ENCODE measurements at regions not wholly inside any gene's neighbourhood (a gene's known extent, or its start where the extent isn't known, plus 50 kb on each side); places are given as distances from the start of the nearest gene placed in this dataset.

DNA sequence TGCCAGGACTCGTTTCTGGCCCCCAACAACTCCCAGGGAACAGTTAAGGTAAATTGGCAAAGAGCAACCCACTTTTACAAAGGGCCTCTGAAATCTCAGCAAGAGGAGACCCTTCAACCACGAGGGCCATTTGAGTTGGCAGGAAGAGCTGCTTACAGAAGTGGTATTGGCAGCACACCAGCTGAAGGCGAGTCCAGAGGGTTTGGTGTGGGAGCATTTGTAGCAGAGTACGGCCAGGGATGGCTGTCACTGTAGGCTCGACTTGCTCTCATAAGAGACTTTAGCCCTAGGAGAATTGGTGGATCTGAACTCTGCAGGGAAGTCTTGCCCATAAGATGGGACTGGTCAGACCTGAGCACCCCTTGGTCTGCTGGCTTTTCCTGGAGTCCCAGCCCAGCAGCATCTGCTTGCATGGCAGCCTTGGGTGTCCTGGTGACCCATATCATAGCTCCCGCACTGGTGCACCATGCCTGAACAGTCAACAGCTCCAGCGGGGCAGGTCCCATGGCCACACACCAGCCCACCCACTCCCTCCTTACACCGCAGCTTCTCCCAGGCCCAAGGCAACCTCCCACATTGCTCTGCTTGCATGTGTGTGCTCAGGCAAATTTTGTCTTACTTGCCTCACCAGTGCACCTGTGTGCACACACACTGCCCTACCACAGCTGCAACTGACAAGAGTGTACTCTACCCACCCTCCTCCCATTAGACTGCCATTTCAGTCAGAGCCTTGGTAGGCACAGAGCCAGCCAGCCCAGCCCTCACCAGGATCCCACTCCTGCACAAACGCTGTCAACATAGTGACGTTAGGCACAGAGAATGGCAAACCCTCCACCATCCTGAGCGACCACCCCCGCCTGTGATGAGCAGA lies 861.6 kb upstream of the DPPA4 start:
- Histone ChIP-seq H3K4me3 (ENCODE audit: low read length in 2 of 2) (no peak overlapping the region), H3K27ac (ENCODE audit: low read length) (no peak overlapping the region), H3K36me3 (ENCODE audit: control insufficient read depth in 2 of 2, insufficient read depth in 2 of 2, low read length in 2 of 2) (no peaks in the 10 kb centered on the region), H3K27me3 (ENCODE audit: control insufficient read depth in 1 of 2, insufficient read depth in 2 of 2, low read length in 2 of 2) (no peaks in the 10 kb centered on the region), H3K4me1 (ENCODE audit: control insufficient read depth, insufficient read depth, low read length) (no peaks in the 10 kb centered on the region), H3K9ac (ENCODE audit: low read length in 2 of 2) (no peak overlapping the region), H3K9me3 (ENCODE audit: control insufficient read depth in 2 of 2, low read length in 2 of 2) (peaks cover 0 to 3% of the 10 kb centered on the region in 2 donors)

- H3K9me3 ChIP-seq (ENCODE audit: control insufficient read depth in 2 of 2, low read length in 2 of 2), result peaks cover 0 to 3% of the 10 kb centered on the region in 2 donors
- H3K4me3 ChIP-seq (ENCODE audit: low read length in 2 of 2), result no peak overlapping the region
- no peak overlapping the region for H3K9ac ChIP-seq (ENCODE audit: low read length in 2 of 2)
- no peaks in the 10 kb centered on the region for H3K4me1 ChIP-seq (ENCODE audit: control insufficient read depth, insufficient read depth, low read length)
- H3K27me3 ChIP-seq (ENCODE audit: control insufficient read depth in 1 of 2, insufficient read depth in 2 of 2, low read length in 2 of 2), result no peaks in the 10 kb centered on the region
- H3K27ac ChIP-seq (ENCODE audit: low read length), result no peak overlapping the region
- no peaks in the 10 kb centered on the region for H3K36me3 ChIP-seq (ENCODE audit: control insufficient read depth in 2 of 2, insufficient read depth in 2 of 2, low read length in 2 of 2)
These were observed 862.2 kb upstream of the DPPA4 start for GRCh38 chr3:110199588-110199943.

DNA sequence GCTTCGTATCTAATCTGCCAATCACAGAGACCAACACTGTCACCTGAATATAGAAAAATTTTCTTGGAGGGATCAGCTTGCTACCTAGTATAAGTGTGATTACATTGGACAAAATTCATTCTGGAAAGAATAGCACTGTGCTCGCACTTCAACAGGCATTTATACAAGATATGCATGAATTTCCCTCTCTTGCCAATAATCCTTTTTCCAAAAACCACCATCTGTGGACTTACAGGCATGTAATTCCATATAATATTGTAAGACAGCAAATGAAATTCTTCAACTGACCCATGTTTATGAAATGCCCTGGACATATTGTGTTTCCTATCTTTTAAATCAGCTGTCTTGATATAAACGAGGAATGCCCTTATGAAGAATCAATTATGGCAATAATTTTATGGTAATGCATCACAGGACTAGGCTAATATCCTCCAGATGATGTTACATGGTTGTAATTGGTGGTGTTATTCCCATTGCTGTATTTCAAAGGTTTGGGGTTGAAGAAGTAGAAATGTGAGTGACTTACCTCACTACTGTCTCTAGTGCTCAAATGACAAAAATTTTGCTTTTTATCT lies 861.4 kb upstream of the NECTIN3 start:
- H3K9ac ChIP-seq (ENCODE audit: low read length in 2 of 2), result no peak overlapping the region
- no peaks in the 10 kb centered on the region for H3K9me3 ChIP-seq (ENCODE audit: control insufficient read depth in 2 of 2, low read length in 2 of 2)
- no peaks in the 10 kb centered on the region for H3K36me3 ChIP-seq (ENCODE audit: control insufficient read depth in 2 of 2, insufficient read depth in 2 of 2, low read length in 2 of 2)
- H3K27ac ChIP-seq (ENCODE audit: low read length), result no peak overlapping the region
- no peak overlapping the region for H3K4me3 ChIP-seq (ENCODE audit: low read length in 2 of 2)
- no peaks in the 10 kb centered on the region for H3K4me1 ChIP-seq (ENCODE audit: control insufficient read depth, insufficient read depth, low read length)
- H3K27me3 ChIP-seq (ENCODE audit: control insufficient read depth in 1 of 2, insufficient read depth in 2 of 2, low read length in 2 of 2), result no peaks in the 10 kb centered on the region

DNA sequence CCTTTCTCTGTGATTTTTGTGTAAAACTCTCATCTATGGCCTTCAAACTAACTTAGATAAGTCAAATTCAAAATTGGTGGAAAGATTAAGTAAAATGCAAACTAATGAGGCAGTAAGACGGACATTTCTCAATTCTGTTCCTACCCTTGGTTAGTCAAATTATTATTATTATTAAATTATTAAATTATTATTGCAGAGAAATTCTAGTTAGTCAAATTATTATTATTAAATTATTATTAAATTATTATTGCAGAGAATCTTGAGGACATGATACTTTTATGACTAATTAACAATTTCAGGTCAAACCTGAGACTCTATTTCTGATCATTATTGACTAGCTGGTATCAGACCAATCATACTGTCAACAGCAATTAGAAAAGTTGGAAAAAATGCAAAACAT lies 845.0 kb upstream of the NECTIN3 start:
- H3K4me3 ChIP-seq (ENCODE audit: low read length in 2 of 2), result no peak overlapping the region
- no peaks in the 10 kb centered on the region for H3K4me1 ChIP-seq (ENCODE audit: control insufficient read depth, insufficient read depth, low read length)
- no peak overlapping the region for H3K9ac ChIP-seq (ENCODE audit: low read length in 2 of 2)
- no peak overlapping the region for H3K27ac ChIP-seq (ENCODE audit: low read length)
- H3K36me3 ChIP-seq (ENCODE audit: control insufficient read depth in 2 of 2, insufficient read depth in 2 of 2, low read length in 2 of 2), result no peaks in the 10 kb centered on the region
- H3K9me3 ChIP-seq (ENCODE audit: control insufficient read depth in 2 of 2, low read length in 2 of 2), result no peaks in the 10 kb centered on the region
- no peaks in the 10 kb centered on the region for H3K27me3 ChIP-seq (ENCODE audit: control insufficient read depth in 1 of 2, insufficient read depth in 2 of 2, low read length in 2 of 2)

DNA sequence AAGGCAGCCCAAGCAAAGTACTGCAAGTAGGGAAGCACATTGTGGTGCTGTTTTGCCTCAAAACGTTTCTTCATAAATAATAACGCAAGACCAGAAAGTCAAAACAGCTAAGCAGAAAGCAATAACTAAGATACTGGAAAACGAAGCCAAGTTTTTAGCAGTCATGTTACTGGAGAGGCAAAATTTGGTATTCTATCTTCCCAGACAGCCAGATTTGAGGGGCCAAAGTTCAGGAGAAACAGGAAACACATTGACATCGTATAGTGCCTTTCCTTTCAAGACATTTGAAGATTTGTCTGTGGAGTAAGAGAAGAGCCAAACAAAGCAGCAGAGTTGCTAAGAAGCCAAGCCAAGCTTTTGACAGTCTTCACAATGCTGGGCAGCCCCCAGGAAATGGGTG lies 843.6 kb upstream of the NECTIN3 start:
- no peaks in the 10 kb centered on the region for H3K4me1 ChIP-seq (ENCODE audit: control insufficient read depth, insufficient read depth, low read length)
- H3K9me3 ChIP-seq (ENCODE audit: control insufficient read depth in 2 of 2, low read length in 2 of 2), result no peaks in the 10 kb centered on the region
- no peaks in the 10 kb centered on the region for H3K36me3 ChIP-seq (ENCODE audit: control insufficient read depth in 2 of 2, insufficient read depth in 2 of 2, low read length in 2 of 2)
- H3K27me3 ChIP-seq (ENCODE audit: control insufficient read depth in 1 of 2, insufficient read depth in 2 of 2, low read length in 2 of 2), result no peaks in the 10 kb centered on the region
- H3K27ac ChIP-seq (ENCODE audit: low read length), result no peak overlapping the region
- no peak overlapping the region for H3K4me3 ChIP-seq (ENCODE audit: low read length in 2 of 2)
- no peak overlapping the region for H3K9ac ChIP-seq (ENCODE audit: low read length in 2 of 2)

GRCh38 chr3:110234831-110235230 lies 836.8 kb upstream of the NECTIN3 start:
- H3K4me3 ChIP-seq (ENCODE audit: low read length in 2 of 2), result no peak overlapping the region

DNA sequence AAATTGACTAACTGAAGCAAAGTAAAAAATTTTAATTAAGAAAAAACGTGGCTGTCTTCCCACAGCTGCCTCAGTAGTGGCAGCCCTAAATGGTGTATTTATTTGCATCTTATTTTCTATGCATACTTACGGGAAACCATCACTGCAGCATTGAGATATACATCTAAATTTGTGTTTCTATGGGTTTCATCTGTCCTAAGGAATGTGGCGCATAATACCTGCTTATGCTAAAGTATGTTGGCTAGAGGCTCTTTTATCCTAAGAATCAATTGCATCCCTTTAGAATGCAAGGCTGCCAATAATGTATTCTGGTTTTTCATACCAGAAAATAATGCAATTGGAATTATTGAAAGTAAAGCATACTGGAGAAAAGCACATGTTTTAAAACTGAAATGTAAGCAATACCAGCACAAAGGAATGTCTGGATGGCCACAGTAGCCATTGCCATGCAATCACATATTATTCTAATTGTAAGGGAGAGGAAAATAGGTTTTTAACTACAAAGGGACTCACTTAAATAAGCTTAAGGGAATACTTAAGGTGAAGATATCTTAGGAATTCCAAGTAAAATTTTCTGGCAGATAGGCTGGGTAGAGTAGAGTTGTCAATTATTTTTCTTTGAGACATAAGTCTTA lies 834.5 kb upstream of the NECTIN3 start:
- Histone ChIP-seq H3K4me1 (ENCODE audit: control insufficient read depth, insufficient read depth, low read length) (no peaks in the 10 kb centered on the region), H3K4me3 (ENCODE audit: low read length in 2 of 2) (no peak overlapping the region), H3K27ac (ENCODE audit: low read length) (no peak overlapping the region), H3K9me3 (ENCODE audit: control insufficient read depth in 2 of 2, low read length in 2 of 2) (no peaks in the 10 kb centered on the region), H3K27me3 (ENCODE audit: control insufficient read depth in 1 of 2, insufficient read depth in 2 of 2, low read length in 2 of 2) (no peaks in the 10 kb centered on the region), H3K36me3 (ENCODE audit: control insufficient read depth in 2 of 2, insufficient read depth in 2 of 2, low read length in 2 of 2) (no peaks in the 10 kb centered on the region), H3K9ac (ENCODE audit: low read length in 2 of 2) (no peak overlapping the region)

More at GRCh38 chr3:110234831-110235230, 836.8 kb upstream of the NECTIN3 start:
- Histone ChIP-seq H3K4me1 (ENCODE audit: control insufficient read depth, insufficient read depth, low read length) (no peaks in the 10 kb centered on the region), H3K27ac (ENCODE audit: low read length) (no peak overlapping the region), H3K27me3 (ENCODE audit: control insufficient read depth in 1 of 2, insufficient read depth in 2 of 2, low read length in 2 of 2) (no peaks in the 10 kb centered on the region), H3K9ac (ENCODE audit: low read length in 2 of 2) (no peak overlapping the region), H3K36me3 (ENCODE audit: control insufficient read depth in 2 of 2, insufficient read depth in 2 of 2, low read length in 2 of 2) (no peaks in the 10 kb centered on the region), H3K9me3 (ENCODE audit: control insufficient read depth in 2 of 2, low read length in 2 of 2) (no peaks in the 10 kb centered on the region)

DNA sequence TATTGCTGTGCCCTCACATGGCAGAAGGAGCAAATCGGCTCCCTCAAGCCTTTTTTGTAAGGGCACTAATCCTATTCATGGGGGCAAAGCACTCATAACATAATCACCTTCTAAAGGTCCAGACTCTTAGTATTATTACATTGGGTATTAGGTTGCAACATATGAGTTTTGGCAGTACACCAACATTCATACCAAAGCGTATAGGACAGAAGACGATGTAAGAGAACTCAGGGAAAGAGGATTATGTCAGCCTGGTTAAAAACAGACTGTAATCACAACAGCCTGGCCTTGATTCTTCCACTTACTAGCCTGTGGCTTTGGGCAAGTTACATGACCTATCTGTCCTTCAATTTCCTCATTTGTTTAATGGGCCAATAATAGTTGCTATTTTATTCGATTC lies 828.5 kb upstream of the NECTIN3 start:
- H3K9ac ChIP-seq (ENCODE audit: low read length in 2 of 2), result no peak overlapping the region
- H3K4me1 ChIP-seq (ENCODE audit: control insufficient read depth, insufficient read depth, low read length), result no peaks in the 10 kb centered on the region
- H3K27ac ChIP-seq (ENCODE audit: low read length), result no peak overlapping the region
- no peaks in the 10 kb centered on the region for H3K9me3 ChIP-seq (ENCODE audit: control insufficient read depth in 2 of 2, low read length in 2 of 2)
- no peaks in the 10 kb centered on the region for H3K36me3 ChIP-seq (ENCODE audit: control insufficient read depth in 2 of 2, insufficient read depth in 2 of 2, low read length in 2 of 2)
- no peaks in the 10 kb centered on the region for H3K27me3 ChIP-seq (ENCODE audit: control insufficient read depth in 1 of 2, insufficient read depth in 2 of 2, low read length in 2 of 2)
- H3K4me3 ChIP-seq (ENCODE audit: low read length in 2 of 2), result no peak overlapping the region

DNA sequence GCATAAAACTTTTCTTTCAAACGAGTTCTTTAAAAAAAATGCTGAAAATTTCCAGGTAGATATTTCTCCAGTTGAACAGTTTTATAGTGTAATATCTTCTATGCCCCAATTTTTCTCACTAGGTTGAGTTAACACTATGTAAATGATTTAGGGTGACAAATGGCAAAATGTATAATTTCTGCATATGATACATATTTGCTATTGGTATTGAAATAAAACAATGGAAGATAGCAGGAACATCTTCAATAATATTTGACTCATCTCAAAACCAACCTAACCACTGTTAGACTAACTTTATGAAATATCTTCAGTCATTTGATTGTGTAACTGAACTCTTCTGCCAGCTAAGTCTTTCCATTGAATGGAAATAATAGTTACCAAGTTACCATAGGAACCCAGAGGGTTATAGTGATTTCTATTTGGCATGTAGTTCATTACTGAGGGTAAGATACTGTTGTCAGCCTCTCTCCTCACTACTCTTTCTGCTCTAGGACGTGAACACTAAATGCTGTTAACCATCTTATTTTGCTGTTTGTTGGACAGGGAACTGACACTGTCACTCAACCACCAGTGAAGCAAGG lies 824.7 kb upstream of the NECTIN3 start:
- Histone ChIP-seq H3K9me3 (ENCODE audit: control insufficient read depth in 2 of 2, low read length in 2 of 2) (no peaks in the 10 kb centered on the region), H3K27me3 (ENCODE audit: control insufficient read depth in 1 of 2, insufficient read depth in 2 of 2, low read length in 2 of 2) (no peaks in the 10 kb centered on the region), H3K36me3 (ENCODE audit: control insufficient read depth in 2 of 2, insufficient read depth in 2 of 2, low read length in 2 of 2) (no peaks in the 10 kb centered on the region), H3K9ac (ENCODE audit: low read length in 2 of 2) (no peak overlapping the region), H3K4me1 (ENCODE audit: control insufficient read depth, insufficient read depth, low read length) (no peaks in the 10 kb centered on the region), H3K4me3 (ENCODE audit: low read length in 2 of 2) (no peak overlapping the region), H3K27ac (ENCODE audit: low read length) (no peak overlapping the region)

DNA sequence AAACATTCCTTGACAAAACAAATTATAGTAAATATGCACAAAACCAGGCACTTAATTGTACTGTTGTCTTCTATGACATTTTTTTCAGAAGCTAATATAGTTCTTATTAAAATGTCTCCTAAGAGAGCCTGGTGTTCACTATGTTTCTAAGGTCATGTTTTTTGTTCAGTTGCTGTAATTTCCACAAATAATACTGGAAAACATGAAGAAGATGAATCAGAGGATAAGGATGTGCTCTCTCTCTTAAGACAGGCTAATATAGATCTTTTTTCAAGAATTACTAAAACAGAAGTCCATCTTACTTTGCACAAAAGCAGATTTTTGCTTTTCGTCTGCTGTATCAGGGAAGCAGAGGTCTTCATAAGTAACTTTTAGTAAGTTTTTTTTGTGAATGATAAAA lies 823.0 kb upstream of the NECTIN3 start:
- H3K27me3 ChIP-seq (ENCODE audit: control insufficient read depth in 1 of 2, insufficient read depth in 2 of 2, low read length in 2 of 2), result no peaks in the 10 kb centered on the region
- H3K36me3 ChIP-seq (ENCODE audit: control insufficient read depth in 2 of 2, insufficient read depth in 2 of 2, low read length in 2 of 2), result no peaks in the 10 kb centered on the region
- H3K9ac ChIP-seq (ENCODE audit: low read length in 2 of 2), result no peak overlapping the region
- no peak overlapping the region for H3K4me3 ChIP-seq (ENCODE audit: low read length in 2 of 2)
- no peaks in the 10 kb centered on the region for H3K9me3 ChIP-seq (ENCODE audit: control insufficient read depth in 2 of 2, low read length in 2 of 2)
- no peaks in the 10 kb centered on the region for H3K4me1 ChIP-seq (ENCODE audit: control insufficient read depth, insufficient read depth, low read length)
- H3K27ac ChIP-seq (ENCODE audit: low read length), result no peak overlapping the region

Measured in stomach smooth muscle (tissue), 2 donors.